ENCODE measurements at regions not wholly inside any gene's neighbourhood (a gene's known extent, or its start where the extent isn't known, plus 50 kb on each side); places are given as distances from the start of the nearest gene placed in this dataset.
A peak's percentile ranks its signal among the peaks of the same experiment; 100 is the strongest.

- TF ChIP-seq MAFK (IDR thresholded peaks at IDR 0.05; ENCODE audit: low read depth, low read length) (no peak), CTCF (conservative IDR thresholded peaks at IDR 0.05; ENCODE audit: low read depth, low read length) (no peak), MAZ (IDR thresholded peaks at IDR 0.05; ENCODE audit: borderline replicate concordance, low read depth, low read length) (no peak), RAD21 (IDR thresholded peaks at IDR 0.05; ENCODE audit: low read length) (no peak), POLR2A (IDR thresholded peaks at IDR 0.05; ENCODE audit: low read depth, low read length) (no peak), RCOR1 (IDR thresholded peaks at IDR 0.05; ENCODE audit: insufficient replicate concordance, low read length) (no peak), RFX5 (IDR thresholded peaks at IDR 0.05; ENCODE audit: low read depth, low read length) (no peak), FOS (IDR thresholded peaks at IDR 0.05; ENCODE audit: low read depth, low read length) (peak; percentile 65; the same call in 1 of the 2 replicates), MXI1 (IDR thresholded peaks at IDR 0.05; ENCODE audit: borderline replicate concordance, low read depth, low read length) (no peak)
Observed at GRCh38 chr15:47466357-47466756, 250.9 kb upstream of the SEMA6D start.

Data from IMR-90 (cell line).